ENCODE measurements at regions not wholly inside any gene's neighbourhood (a gene's known extent, or its start where the extent isn't known, plus 50 kb on each side); places are given as distances from the start of the nearest gene placed in this dataset.
A peak's percentile ranks its signal among the peaks of the same experiment; 100 is the strongest.

GRCh38 chr2:2765839-2766495, 434.9 kb upstream of the MYT1L start:
- no peak overlapping the region for H3K27ac ChIP-seq (ENCODE audit: low read length)
- H3K9me3 ChIP-seq (replicated peaks; ENCODE audit: control insufficient read depth, low read depth, low read length), result no peaks in the 10 kb centered on the region
- DNase-seq, result no peak
- H3K27me3 ChIP-seq (ENCODE audit: control insufficient read depth, insufficient read depth, low read length), result no peaks in the 10 kb centered on the region
- no peaks in the 10 kb centered on the region for H3K36me3 ChIP-seq (ENCODE audit: control insufficient read depth, insufficient read depth, low read length)
- WGBS (ENCODE audit: insufficient coverage), result 84% methylated on average over 22 of the region's 22 CpGs
- H3K4me1 ChIP-seq (ENCODE audit: control insufficient read depth, insufficient read depth, low read length), result peaks cover 21% of the 10 kb centered on the region
- H3K4me3 ChIP-seq (ENCODE audit: low read length), result no peak overlapping the region

GRCh38 chr2:2765176-2765800, 434.2 kb upstream of the MYT1L start:
- Histone ChIP-seq H3K9me3 (replicated peaks; ENCODE audit: control insufficient read depth, low read depth, low read length) (peaks cover 7% of the 10 kb centered on the region), H3K36me3 (ENCODE audit: control insufficient read depth, insufficient read depth, low read length) (no peaks in the 10 kb centered on the region), H3K27me3 (ENCODE audit: control insufficient read depth, insufficient read depth, low read length) (no peaks in the 10 kb centered on the region), H3K4me3 (ENCODE audit: low read length) (no peak overlapping the region), H3K4me1 (ENCODE audit: control insufficient read depth, insufficient read depth, low read length) (peaks cover 21% of the 10 kb centered on the region), H3K27ac (ENCODE audit: low read length) (no peak overlapping the region)
- WGBS (ENCODE audit: insufficient coverage), result 79% methylated on average over 12 of the region's 17 CpGs
- DNase-seq, result no peak

GRCh38 chr2:2764739-2765138, 433.7 kb upstream of the MYT1L start:
- DNase-seq, result no peak
- no peak overlapping the region for H3K4me3 ChIP-seq (ENCODE audit: low read length)
- peaks cover 21% of the 10 kb centered on the region for H3K4me1 ChIP-seq (ENCODE audit: control insufficient read depth, insufficient read depth, low read length)
- H3K9me3 ChIP-seq (replicated peaks; ENCODE audit: control insufficient read depth, low read depth, low read length), result peaks cover 7% of the 10 kb centered on the region
- H3K27me3 ChIP-seq (ENCODE audit: control insufficient read depth, insufficient read depth, low read length), result no peaks in the 10 kb centered on the region
- no peaks in the 10 kb centered on the region for H3K36me3 ChIP-seq (ENCODE audit: control insufficient read depth, insufficient read depth, low read length)
- no peak overlapping the region for H3K27ac ChIP-seq (ENCODE audit: low read length)
- WGBS (ENCODE audit: insufficient coverage), result 87% methylated on average over 18 of the region's 18 CpGs

- Histone ChIP-seq H3K4me3 (ENCODE audit: low read length) (no peak overlapping the region), H3K9me3 (replicated peaks; ENCODE audit: control insufficient read depth, low read depth, low read length) (peaks cover 7% of the 10 kb centered on the region), H3K27me3 (ENCODE audit: control insufficient read depth, insufficient read depth, low read length) (no peaks in the 10 kb centered on the region), H3K4me1 (ENCODE audit: control insufficient read depth, insufficient read depth, low read length) (peaks cover 21% of the 10 kb centered on the region), H3K27ac (ENCODE audit: low read length) (no peak overlapping the region), H3K36me3 (ENCODE audit: control insufficient read depth, insufficient read depth, low read length) (no peaks in the 10 kb centered on the region)
- 30% methylated on average over 4 of the region's 5 CpGs for WGBS (ENCODE audit: insufficient coverage)
- DNase-seq, result peak; percentile 36
Measured at GRCh38 chr2:2764001-2764355, 432.9 kb upstream of the MYT1L start.

- Histone ChIP-seq H3K4me3 (ENCODE audit: low read length) (no peak overlapping the region), H3K36me3 (ENCODE audit: control insufficient read depth, insufficient read depth, low read length) (no peaks in the 10 kb centered on the region), H3K4me1 (ENCODE audit: control insufficient read depth, insufficient read depth, low read length) (peaks cover 21% of the 10 kb centered on the region), H3K9me3 (replicated peaks; ENCODE audit: control insufficient read depth, low read depth, low read length) (peaks cover 7% of the 10 kb centered on the region), H3K27me3 (ENCODE audit: control insufficient read depth, insufficient read depth, low read length) (no peaks in the 10 kb centered on the region), H3K27ac (ENCODE audit: low read length) (no peak overlapping the region)
- 41% methylated on average over 24 of the region's 25 CpGs for WGBS (ENCODE audit: insufficient coverage)
- no peak for DNase-seq
Measured at GRCh38 chr2:2763351-2764000, 432.4 kb upstream of the MYT1L start.

GRCh38 chr2:2762913-2763312, 431.8 kb upstream of the MYT1L start:
- Histone ChIP-seq H3K9me3 (replicated peaks; ENCODE audit: control insufficient read depth, low read depth, low read length) (peaks cover 7% of the 10 kb centered on the region), H3K27me3 (ENCODE audit: control insufficient read depth, insufficient read depth, low read length) (no peaks in the 10 kb centered on the region), H3K4me3 (ENCODE audit: low read length) (no peak overlapping the region), H3K27ac (ENCODE audit: low read length) (no peak overlapping the region), H3K36me3 (ENCODE audit: control insufficient read depth, insufficient read depth, low read length) (no peaks in the 10 kb centered on the region), H3K4me1 (ENCODE audit: control insufficient read depth, insufficient read depth, low read length) (peaks cover 21% of the 10 kb centered on the region)
- WGBS (ENCODE audit: insufficient coverage), result 47% methylated on average over 4 of the region's 11 CpGs
- no peak for DNase-seq

- Histone ChIP-seq H3K4me1 (ENCODE audit: control insufficient read depth, insufficient read depth, low read length) (peaks cover 21% of the 10 kb centered on the region), H3K9me3 (replicated peaks; ENCODE audit: control insufficient read depth, low read depth, low read length) (peaks cover 7% of the 10 kb centered on the region), H3K27ac (ENCODE audit: low read length) (no peak overlapping the region), H3K27me3 (ENCODE audit: control insufficient read depth, insufficient read depth, low read length) (no peaks in the 10 kb centered on the region), H3K36me3 (ENCODE audit: control insufficient read depth, insufficient read depth, low read length) (no peaks in the 10 kb centered on the region), H3K4me3 (ENCODE audit: low read length) (no peak overlapping the region)
- whole genome bisulfite sequencing (ENCODE audit: insufficient coverage), result 70% methylated on average over 12 of the region's 17 CpGs
- DNase-seq, result no peak
Measured at GRCh38 chr2:2762166-2762908, 431.3 kb upstream of the MYT1L start.

GRCh38 chr2:2758793-2759367, 427.8 kb upstream of the MYT1L start:
- no peak overlapping the region for H3K4me3 ChIP-seq (ENCODE audit: low read length)
- no peaks in the 10 kb centered on the region for H3K36me3 ChIP-seq (ENCODE audit: control insufficient read depth, insufficient read depth, low read length)
- peaks cover 12% of the 10 kb centered on the region for H3K4me1 ChIP-seq (ENCODE audit: control insufficient read depth, insufficient read depth, low read length)
- WGBS (ENCODE audit: insufficient coverage), result 86% methylated on average over 5 of the region's 10 CpGs
- DNase-seq, result no peak
- H3K27me3 ChIP-seq (ENCODE audit: control insufficient read depth, insufficient read depth, low read length), result peaks cover under 1% of the 10 kb centered on the region
- H3K27ac ChIP-seq (ENCODE audit: low read length), result no peak overlapping the region
- H3K9me3 ChIP-seq (replicated peaks; ENCODE audit: control insufficient read depth, low read depth, low read length), result peaks cover 7% of the 10 kb centered on the region

GRCh38 chr2:2757764-2758163, 426.7 kb upstream of the MYT1L start:
- Histone ChIP-seq H3K4me1 (ENCODE audit: control insufficient read depth, insufficient read depth, low read length) (peaks cover 1% of the 10 kb centered on the region), H3K27me3 (ENCODE audit: control insufficient read depth, insufficient read depth, low read length) (peaks cover 2% of the 10 kb centered on the region), H3K36me3 (ENCODE audit: control insufficient read depth, insufficient read depth, low read length) (no peaks in the 10 kb centered on the region), H3K9me3 (replicated peaks; ENCODE audit: control insufficient read depth, low read depth, low read length) (peaks cover 12% of the 10 kb centered on the region), H3K27ac (ENCODE audit: low read length) (no peak overlapping the region), H3K4me3 (ENCODE audit: low read length) (no peak overlapping the region)
- WGBS (ENCODE audit: insufficient coverage), result 78% methylated on average over 1 of the region's 3 CpGs
- peak; percentile 9 for DNase-seq

- Histone ChIP-seq H3K4me3 (ENCODE audit: low read length) (no peak overlapping the region), H3K36me3 (ENCODE audit: control insufficient read depth, insufficient read depth, low read length) (no peaks in the 10 kb centered on the region), H3K27ac (ENCODE audit: low read length) (no peak overlapping the region), H3K9me3 (replicated peaks; ENCODE audit: control insufficient read depth, low read depth, low read length) (peaks cover 12% of the 10 kb centered on the region), H3K4me1 (ENCODE audit: control insufficient read depth, insufficient read depth, low read length) (no peaks in the 10 kb centered on the region), H3K27me3 (ENCODE audit: control insufficient read depth, insufficient read depth, low read length) (peaks cover 2% of the 10 kb centered on the region)
- 67% methylated on average over 1 of the region's 7 CpGs for WGBS (ENCODE audit: insufficient coverage)
- no peak for DNase-seq
Measured at GRCh38 chr2:2756886-2757285, 425.8 kb upstream of the MYT1L start.

Data from muscle of leg (tissue), 3 donors.